ENCODE measurements at regions not wholly inside any gene's neighbourhood (a gene's known extent, or its start where the extent isn't known, plus 50 kb on each side); places are given as distances from the start of the nearest gene placed in this dataset.

- no peak for DNase-seq
Observed at GRCh38 chr20:60535211-60535610, 577.0 kb downstream of the CDH26 start.

GRCh38 chr20:60540591-60540990 lies 582.4 kb downstream of the CDH26 start:
- DNase-seq, result no peak

- no peak for DNase-seq
Observed at GRCh38 chr20:60541991-60542390, 583.8 kb downstream of the CDH26 start.

GRCh38 chr20:60543598-60543997 lies 585.4 kb downstream of the CDH26 start:
- no peak for DNase-seq

- DNase-seq, result no peak
Observed at GRCh38 chr20:60553095-60553494, 594.9 kb downstream of the CDH26 start.

- DNase-seq, result no peak
Observed at GRCh38 chr20:60558486-60558885, 600.3 kb downstream of the CDH26 start.

GRCh38 chr20:60559462-60559861 lies 601.2 kb downstream of the CDH26 start:
- DNase-seq, result peak; percentile 8

- DNase-seq, result no peak
Observed at GRCh38 chr20:60561052-60561451, 602.8 kb downstream of the CDH26 start.

GRCh38 chr20:60565083-60565482 lies 606.9 kb downstream of the CDH26 start:
- DNase-seq, result no peak

- no peak for DNase-seq
Observed at GRCh38 chr20:60565551-60565950, 607.3 kb downstream of the CDH26 start.

- no peak for DNase-seq
Observed at GRCh38 chr20:60569116-60569515, 610.9 kb downstream of the CDH26 start.

- no peak for DNase-seq
Observed at GRCh38 chr20:60570481-60571277, 612.5 kb downstream of the CDH26 start.

- no peak for DNase-seq
Observed at GRCh38 chr20:60573003-60573680, 614.9 kb downstream of the CDH26 start.

- no peak for DNase-seq
Observed at GRCh38 chr20:60576236-60576635, 618.0 kb downstream of the CDH26 start.

- DNase-seq, result no peak
Observed at GRCh38 chr20:60579941-60580515, 621.8 kb downstream of the CDH26 start.

- no peak for DNase-seq
Observed at GRCh38 chr20:60581606-60582115, 623.4 kb downstream of the CDH26 start.

GRCh38 chr20:60583741-60584140 lies 625.5 kb downstream of the CDH26 start:
- DNase-seq, result no peak

- no peak for DNase-seq
Observed at GRCh38 chr20:60584221-60584620, 626.0 kb downstream of the CDH26 start.

GRCh38 chr20:60585651-60586050 lies 627.4 kb downstream of the CDH26 start:
- DNase-seq, result no peak

GRCh38 chr20:60586269-60587050 lies 628.2 kb downstream of the CDH26 start:
- no peak for DNase-seq

- no peak for DNase-seq
Observed at GRCh38 chr20:60587986-60588385, 629.8 kb downstream of the CDH26 start.

GRCh38 chr20:60589623-60590022 lies 631.4 kb downstream of the CDH26 start:
- no peak for DNase-seq

GRCh38 chr20:60591172-60591799 lies 633.1 kb downstream of the CDH26 start:
- no peak for DNase-seq
